Left ventricle myocardium inferior (tissue), 1 donor: ENCODE measurements at regions not wholly inside any gene's neighbourhood (a gene's known extent, or its start where the extent isn't known, plus 50 kb on each side); places are given as distances from the start of the nearest gene placed in this dataset.

Experiments
- DNase-seq: peaks from one replicate; pipeline ENCODE4 v3.0.0-alpha.2; 2020
- H3K27ac ChIP-seq: fragments of 200-600 bp; replicated peaks from 2 replicates; pipeline ENCODE4 v1.8.0; 2021
- H3K27me3 ChIP-seq: fragments of 200-600 bp; 2 replicates; pipeline ENCODE4 v1.8.0; 2021; ENCODE audit warnings: low read depth
- H3K36me3 ChIP-seq: fragments of 200-600 bp; 2 replicates; pipeline ENCODE4 v1.8.0; 2021
- H3K4me1 ChIP-seq: fragments of 200-600 bp; 2 replicates; pipeline ENCODE4 v1.8.0; 2021
- H3K4me3 ChIP-seq: fragments of 200-600 bp; 2 replicates; pipeline ENCODE4 v1.8.0; 2021; ENCODE audit warnings: mild to moderate bottlenecking, moderate library complexity
- H3K9me3 ChIP-seq: fragments of 200-600 bp; replicated peaks from 2 replicates; pipeline ENCODE4 v1.8.0; 2021
- CTCF ChIP-seq: fragments of 200-600 bp; IDR thresholded peaks from 2 replicates; pipeline ENCODE4 v1.8.0; 2021; ENCODE audit warnings: antibody characterized with exemption, mild to moderate bottlenecking, borderline replicate concordance
- intact Hi-C: fragments of 100-400 bp; cut with micrococcal nuclease; formaldehyde crosslinking; loops from one replicate; pipeline ENCODE4 v1.11.0; 2022
- donor health status: DM: no; HTN: yes; CAD: no; lungs with severe emphysema.

- no peak overlapping the region for H3K4me3 ChIP-seq
- no peaks in the 10 kb centered on the region for H3K27me3 ChIP-seq
- H3K36me3 ChIP-seq = no peaks in the 10 kb centered on the region
- H3K27ac ChIP-seq = no peak overlapping the region
- no peak for TF ChIP-seq CTCF
- H3K9me3 ChIP-seq = no peaks in the 10 kb centered on the region
- no peak for DNase-seq
- no peaks in the 10 kb centered on the region for H3K4me1 ChIP-seq
- intact Hi-C loops = no loop called here
Observed at GRCh38 chr15:87212041-87212440, 1044.5 kb downstream of the NTRK3 start.

- no peak overlapping the region for H3K4me3 ChIP-seq
- no peak for DNase-seq
- intact Hi-C loops = no loop called here
- no peak overlapping the region for H3K27ac ChIP-seq
- H3K36me3 ChIP-seq = no peaks in the 10 kb centered on the region
- H3K9me3 ChIP-seq = no peaks in the 10 kb centered on the region
- TF ChIP-seq CTCF = no peak
- H3K4me1 ChIP-seq = no peaks in the 10 kb centered on the region
- H3K27me3 ChIP-seq = no peaks in the 10 kb centered on the region
Observed at GRCh38 chr15:87211547-87211946, 1045.0 kb downstream of the NTRK3 start.

- intact Hi-C loops = no loop called here
- Histone ChIP-seq H3K4me1 (no peaks in the 10 kb centered on the region), H3K27me3 (no peaks in the 10 kb centered on the region), H3K27ac (no peak overlapping the region), H3K9me3 (no peaks in the 10 kb centered on the region), H3K4me3 (no peak overlapping the region), H3K36me3 (no peaks in the 10 kb centered on the region)
- TF ChIP-seq CTCF = no peak
- no peak for DNase-seq
Observed at GRCh38 chr15:87209891-87210689, 1046.4 kb downstream of the NTRK3 start.

- TF ChIP-seq CTCF = no peak
- DNase-seq = no peak
- H3K36me3 ChIP-seq = no peaks in the 10 kb centered on the region
- no peaks in the 10 kb centered on the region for H3K27me3 ChIP-seq
- no peak overlapping the region for H3K27ac ChIP-seq
- no peaks in the 10 kb centered on the region for H3K4me1 ChIP-seq
- intact Hi-C loops = no loop called here
- H3K9me3 ChIP-seq = no peaks in the 10 kb centered on the region
- H3K4me3 ChIP-seq = no peak overlapping the region
Observed at GRCh38 chr15:87207990-87208580, 1048.5 kb downstream of the NTRK3 start.

GRCh38 chr15:87207251-87207650, 1049.3 kb downstream of the NTRK3 start:
- H3K4me1 ChIP-seq = no peaks in the 10 kb centered on the region
- intact Hi-C loops = no loop called here
- no peak for TF ChIP-seq CTCF

More at GRCh38 chr15:87207251-87207650, 1049.3 kb downstream of the NTRK3 start:
- H3K27ac ChIP-seq = no peak overlapping the region
- DNase-seq = no peak
- H3K9me3 ChIP-seq = no peaks in the 10 kb centered on the region
- no peaks in the 10 kb centered on the region for H3K36me3 ChIP-seq
- peaks cover 3% of the 10 kb centered on the region for H3K27me3 ChIP-seq
- H3K4me3 ChIP-seq = no peak overlapping the region
